Right lobe of liver (tissue), 6 donors: ENCODE measurements at regions not wholly inside any gene's neighbourhood (a gene's known extent, or its start where the extent isn't known, plus 50 kb on each side); places are given as distances from the start of the nearest gene placed in this dataset.
A peak's percentile ranks its signal among the peaks of the same experiment; 100 is the strongest.

Experiments
- ATAC-seq, 4 donors: fragments of 200-7000 bp; cut with Tn5 transposase; one replicate each; pipeline ENCODE4 v1.9.1; 2020; ENCODE audit warnings: mild to moderate bottlenecking in 4 of 4, moderate library complexity in 4 of 4
- DNase-seq, 3 donors: peaks; one replicate each; pipeline ENCODE4 v3.0.0-alpha.2; 2020
- H3K27ac ChIP-seq, 3 donors: fragments of 200-600 bp; one replicate each; pipeline ENCODE4 v1.8.0; 2022
- H3K27me3 ChIP-seq, 2 donors: fragments of 200-600 bp; one replicate each; pipeline ENCODE4 v1.8.0; 2022
- H3K36me3 ChIP-seq, 4 donors: fragments of 200-600 bp; sonication (generic) in 1 of 4; one replicate each; pipeline versions ENCODE4 v1.5.1 to v1.8.0; 2017 to 2022; ENCODE audit warnings: control low read depth in 1 of 4
- H3K4me1 ChIP-seq, 4 donors: fragments of 200-600 bp; sonication (generic) in 1 of 4; one replicate each; pipeline versions ENCODE4 v1.5.1 to v1.8.0; 2017 to 2022; ENCODE audit warnings: control low read depth in 1 of 4
- H3K4me3 ChIP-seq, 3 donors: fragments of 200-600 bp; one replicate each; pipeline ENCODE4 v1.8.0; 2022
- H3K9me3 ChIP-seq, 4 donors: fragments of 200-600 bp; sonication (generic) in 1 of 4; one replicate each; pipeline versions ENCODE4 v1.5.1 to v1.8.0; 2017 to 2022; ENCODE audit warnings: control low read depth in 1 of 4
- POLR2A ChIP-seq: fragments of 450-650 bp; IDR thresholded peaks from one replicate; pipeline ENCODE4 v1.6.1; 2017; ENCODE audit warnings: antibody characterized with exemption, mild to moderate bottlenecking
- WGBS: methylation state at CpG from one replicate; pipeline ENCODE4 v1.1.6; 2018; ENCODE audit warnings: low coverage, low lambda C conversion rate; ENCODE audit not compliant: insufficient coverage; ENCODE audit errors: missing lambda C conversion rate; 5-methylcytosine and 5-hydroxymethylcytosine counted together
- intact Hi-C, 2 donors: fragments of 100-400 bp; cut with DNase I; formaldehyde crosslinking; loops; one replicate each; pipeline versions ENCODE4 v1.11.2 to v1.14.1; 2022
- TF ChIP-seq, protein P1 (sequence below), 4 donors: fragments of 200-600 bp in 3 of 4; fragments of 450-650 bp in 1 of 4; IDR thresholded peaks; one replicate each; pipeline versions ENCODE4 v1.5.1 to v1.8.0; 2016 to 2022; ENCODE audit warnings: antibody characterized with exemption in 4 of 4, mild to moderate bottlenecking in 2 of 4
- donor health status: DM: no; HTN: yes; CAD: no.
- donor health status: DM: no; HTN: no; CAD: no.
- donor health status: DM: no; HTN: no; CAD: no.
- donor health status: DM: no; HTN: yes; CAD: no.
- donor health status: DM: no; HTN: yes; CAD: no.

DNA sequence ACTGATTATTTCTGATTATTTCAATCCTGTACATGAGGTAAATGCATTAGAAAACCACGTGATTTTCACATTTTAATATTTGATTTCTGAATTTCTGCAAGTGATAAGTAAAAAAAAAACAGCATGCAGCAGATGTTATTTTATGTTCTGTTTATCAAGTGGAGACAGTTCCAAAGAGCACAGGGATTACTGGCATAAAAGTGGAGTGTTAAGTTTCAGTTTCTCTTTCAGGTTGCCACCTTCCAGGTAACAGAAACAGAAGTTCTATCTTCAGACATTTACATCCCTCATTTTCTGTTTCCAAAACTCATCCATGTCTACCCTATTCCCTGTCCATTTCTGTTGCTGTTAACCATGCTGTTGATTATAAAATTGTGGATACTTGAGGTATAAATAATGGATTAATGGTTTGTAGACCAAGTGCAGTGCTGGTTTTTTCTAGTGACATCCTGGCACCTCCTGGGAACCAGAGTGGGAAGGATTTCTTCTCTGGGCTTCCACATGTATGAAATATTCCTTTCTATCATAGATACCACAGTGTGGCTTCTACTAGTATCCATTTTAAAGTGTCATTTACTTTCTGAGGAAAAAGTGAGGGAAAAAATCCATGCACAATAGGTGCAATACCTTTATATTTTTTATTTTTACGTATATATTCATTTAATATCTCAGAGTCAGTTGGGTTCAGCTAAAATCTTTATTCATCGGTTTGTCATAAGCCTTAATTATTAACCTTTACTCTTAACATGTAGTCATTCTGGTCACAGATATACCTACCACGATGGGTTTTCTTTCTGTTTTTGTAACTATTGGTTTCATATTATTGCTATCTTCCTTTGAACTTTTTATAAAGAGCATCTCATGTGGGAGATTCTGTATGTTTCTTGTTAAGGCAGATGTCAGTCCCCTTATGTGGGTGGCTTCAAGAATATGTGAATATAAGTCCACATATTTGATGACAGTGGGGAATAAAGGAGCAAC lies 1010.0 kb downstream of the SQOR start:
- 50% methylated on average over 4 of the region's 4 CpGs for WGBS
- Histone ChIP-seq H3K4me3 (peak overlapping the region in 2 of 3 donors; percentile 21 to 28), H3K27me3 (no peaks in the 10 kb centered on the region), H3K36me3 (no peaks in the 10 kb centered on the region), H3K27ac (peak overlapping the region in 2 of 3 donors; percentile 20 to 68), H3K4me1 (peaks cover 0 to 8% (median 3%) of the 10 kb centered on the region in 4 donors), H3K9me3 (no peaks in the 10 kb centered on the region)
- intact Hi-C loops: no loop called here
- ATAC-seq: peak; percentile 83 to 95 (median 92)
- DNase-seq: no peak
- no peak for TF ChIP-seq POLR2A

DNA sequence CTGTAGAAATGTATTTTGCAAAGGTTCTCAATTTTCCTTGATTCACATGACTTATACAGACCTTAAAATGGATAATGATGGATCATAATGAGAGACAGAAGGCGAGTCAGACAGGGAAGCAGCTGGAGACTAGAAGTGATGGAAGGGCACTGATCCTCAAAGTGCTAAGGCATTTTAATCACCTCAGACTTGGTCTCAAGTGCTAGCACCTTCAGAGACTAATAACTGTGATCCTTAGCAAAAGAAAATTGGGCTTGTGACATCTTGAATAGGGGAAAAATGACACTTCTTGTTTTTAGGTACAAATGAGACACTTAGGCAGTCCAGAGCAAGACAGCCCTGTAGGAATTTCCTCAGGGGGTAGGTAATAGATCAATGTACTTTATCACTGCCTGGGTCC lies 1011.7 kb downstream of the SQOR start:
- H3K27me3 ChIP-seq: no peaks in the 10 kb centered on the region
- intact Hi-C loops: no loop called here
- DNase-seq (no peak), ATAC-seq (no peak)
- WGBS: 69% methylated on average over 1 of the region's 1 CpG
- no peaks in the 10 kb centered on the region for H3K9me3 ChIP-seq
- H3K27ac ChIP-seq: no peak overlapping the region
- peaks cover 0 to 8% (median 3%) of the 10 kb centered on the region in 4 donors for H3K4me1 ChIP-seq
- TF ChIP-seq POLR2A: no peak
- TF ChIP-seq, protein P1, sequence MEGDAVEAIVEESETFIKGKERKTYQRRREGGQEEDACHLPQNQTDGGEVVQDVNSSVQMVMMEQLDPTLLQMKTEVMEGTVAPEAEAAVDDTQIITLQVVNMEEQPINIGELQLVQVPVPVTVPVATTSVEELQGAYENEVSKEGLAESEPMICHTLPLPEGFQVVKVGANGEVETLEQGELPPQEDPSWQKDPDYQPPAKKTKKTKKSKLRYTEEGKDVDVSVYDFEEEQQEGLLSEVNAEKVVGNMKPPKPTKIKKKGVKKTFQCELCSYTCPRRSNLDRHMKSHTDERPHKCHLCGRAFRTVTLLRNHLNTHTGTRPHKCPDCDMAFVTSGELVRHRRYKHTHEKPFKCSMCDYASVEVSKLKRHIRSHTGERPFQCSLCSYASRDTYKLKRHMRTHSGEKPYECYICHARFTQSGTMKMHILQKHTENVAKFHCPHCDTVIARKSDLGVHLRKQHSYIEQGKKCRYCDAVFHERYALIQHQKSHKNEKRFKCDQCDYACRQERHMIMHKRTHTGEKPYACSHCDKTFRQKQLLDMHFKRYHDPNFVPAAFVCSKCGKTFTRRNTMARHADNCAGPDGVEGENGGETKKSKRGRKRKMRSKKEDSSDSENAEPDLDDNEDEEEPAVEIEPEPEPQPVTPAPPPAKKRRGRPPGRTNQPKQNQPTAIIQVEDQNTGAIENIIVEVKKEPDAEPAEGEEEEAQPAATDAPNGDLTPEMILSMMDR (IDR thresholded peaks at IDR 0.05): no peak
- no peaks in the 10 kb centered on the region for H3K36me3 ChIP-seq
- H3K4me3 ChIP-seq: no peak overlapping the region

- no peak for TF ChIP-seq POLR2A
- TF ChIP-seq, protein P1 (IDR thresholded peaks at IDR 0.05): no peak
- WGBS: 40% methylated on average over 1 of the region's 1 CpG
- H3K36me3 ChIP-seq: no peaks in the 10 kb centered on the region
- no peaks in the 10 kb centered on the region for H3K9me3 ChIP-seq
- intact Hi-C loops: no loop called here
- peaks cover 0 to 8% (median 3%) of the 10 kb centered on the region in 4 donors for H3K4me1 ChIP-seq
- no peak overlapping the region for H3K27ac ChIP-seq
- no peak overlapping the region for H3K4me3 ChIP-seq
- ATAC-seq: no peak
- no peak for DNase-seq
- no peaks in the 10 kb centered on the region for H3K27me3 ChIP-seq
These were observed 1012.2 kb downstream of the SQOR start for GRCh38 chr15:46647046-46647445.

DNA sequence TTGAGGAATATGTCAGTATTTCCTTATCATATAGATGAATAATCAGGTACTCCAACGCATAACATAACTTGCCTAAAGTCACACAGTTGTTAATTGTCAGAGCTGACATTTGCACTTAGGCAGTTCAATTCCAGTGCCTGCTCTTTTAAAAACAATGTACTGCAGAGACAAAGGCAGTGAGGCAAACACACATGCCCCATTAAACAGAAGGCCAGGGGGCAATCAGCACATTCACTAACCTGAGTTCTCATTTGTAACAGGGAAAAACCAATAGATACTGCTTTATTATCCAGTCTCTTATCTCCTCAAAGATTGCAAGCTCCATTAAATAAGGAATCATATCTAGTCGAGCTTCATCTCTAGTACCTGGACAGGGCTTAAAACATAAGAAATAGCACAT lies 1017.4 kb downstream of the SQOR start:
- Histone ChIP-seq H3K27me3 (no peaks in the 10 kb centered on the region), H3K27ac (no peak overlapping the region), H3K4me3 (no peak overlapping the region), H3K36me3 (no peaks in the 10 kb centered on the region), H3K4me1 (no peaks in the 10 kb centered on the region), H3K9me3 (no peaks in the 10 kb centered on the region)
- TF ChIP-seq, protein P1 (IDR thresholded peaks at IDR 0.05): no peak
- TF ChIP-seq POLR2A: no peak
- WGBS: 55% methylated on average over 2 of the region's 2 CpGs
- no peak for ATAC-seq
- intact Hi-C loops: no loop called here
- no peak for DNase-seq

GRCh38 chr15:46654993-46655392 lies 1020.2 kb downstream of the SQOR start:
- Histone ChIP-seq H3K36me3 (no peaks in the 10 kb centered on the region), H3K4me3 (no peak overlapping the region), H3K27ac (no peak overlapping the region), H3K4me1 (no peaks in the 10 kb centered on the region), H3K9me3 (no peaks in the 10 kb centered on the region), H3K27me3 (no peaks in the 10 kb centered on the region)
- WGBS: 56% methylated on average over 2 of the region's 2 CpGs
- no peak for ATAC-seq
- no peak for DNase-seq
- intact Hi-C loops: no loop called here
- no peak for TF ChIP-seq POLR2A
